ENCODE measurements at regions not wholly inside any gene's neighbourhood (a gene's known extent, or its start where the extent isn't known, plus 50 kb on each side); places are given as distances from the start of the nearest gene placed in this dataset.

DNA sequence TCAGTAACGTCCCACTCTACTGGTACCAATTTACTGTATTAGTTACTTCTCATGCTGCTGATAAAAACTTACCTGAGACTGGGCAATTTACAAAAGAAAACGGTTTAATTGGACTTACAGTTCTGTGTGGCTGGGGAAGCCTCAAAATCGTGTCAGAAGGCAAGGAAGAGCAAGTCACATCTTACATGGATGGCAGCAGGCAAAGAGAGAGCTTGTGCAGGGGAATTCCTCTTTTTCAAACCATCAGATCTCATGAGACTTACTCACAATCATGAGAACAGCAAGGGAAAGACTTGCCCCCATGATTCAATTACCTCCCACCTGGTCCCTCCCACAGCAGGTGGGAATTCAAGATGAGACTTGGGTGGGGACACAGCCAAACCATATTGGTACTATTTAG is 908.2 kb upstream of the NR2F2 start:
- DNase-seq = no peak

DNA sequence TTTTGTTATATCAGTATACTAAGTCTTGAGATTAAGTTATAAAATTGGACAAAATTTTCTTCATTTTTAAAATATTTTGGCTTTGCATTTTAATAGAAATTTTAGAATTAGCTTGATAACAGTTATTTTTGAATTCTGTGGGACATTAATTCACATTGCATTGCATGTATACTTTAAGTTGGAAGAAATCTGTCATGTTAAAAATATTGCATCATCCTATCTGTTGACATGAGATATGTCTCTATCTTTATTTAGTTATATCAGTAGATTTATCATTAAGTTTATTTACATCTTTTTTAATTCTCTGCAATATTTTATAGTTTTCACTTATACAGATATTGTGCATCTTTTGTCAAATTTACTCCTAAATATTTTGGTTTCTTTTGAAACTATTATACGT is 904.6 kb upstream of the NR2F2 start:
- no peak for DNase-seq

DNA sequence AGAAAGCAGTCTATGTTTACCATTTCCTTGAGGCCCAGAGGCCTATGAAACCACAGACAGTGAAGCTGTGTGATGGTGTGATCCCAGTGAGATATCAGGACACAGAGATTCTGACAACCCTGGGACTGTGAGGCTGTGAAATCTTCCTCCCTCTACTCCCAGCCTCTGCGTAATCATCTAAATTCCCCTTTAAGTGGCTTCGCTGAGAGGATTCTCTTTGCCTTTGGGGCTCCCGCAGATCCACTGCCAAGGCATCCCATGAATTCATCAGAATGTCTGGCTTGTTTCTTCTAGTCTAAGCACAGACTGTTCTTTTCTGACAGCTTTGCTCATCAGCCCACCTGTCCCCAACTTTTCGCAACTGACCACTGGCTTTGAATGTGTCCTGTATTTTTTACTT is 901.2 kb upstream of the NR2F2 start:
- DNase-seq = no peak

DNA sequence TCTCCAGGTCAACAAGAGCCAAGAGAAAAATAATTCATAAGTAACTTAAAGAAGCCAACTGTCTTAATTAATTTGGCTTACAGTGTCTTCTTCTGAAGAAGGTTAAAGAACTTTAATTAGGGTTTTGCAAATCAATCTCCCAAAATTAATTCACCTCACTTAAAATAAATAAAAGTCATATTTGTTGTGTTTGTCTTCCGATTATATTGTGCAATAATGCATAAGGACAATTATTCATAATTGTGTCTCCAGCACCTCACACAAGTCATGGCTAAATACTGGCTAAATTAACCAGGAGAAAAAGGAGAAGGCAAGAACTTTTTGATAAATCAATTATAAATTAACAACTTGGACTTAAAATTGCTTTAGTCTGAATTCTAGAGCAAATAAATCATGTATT is 899.0 kb upstream of the NR2F2 start:
- DNase-seq = no peak

DNA sequence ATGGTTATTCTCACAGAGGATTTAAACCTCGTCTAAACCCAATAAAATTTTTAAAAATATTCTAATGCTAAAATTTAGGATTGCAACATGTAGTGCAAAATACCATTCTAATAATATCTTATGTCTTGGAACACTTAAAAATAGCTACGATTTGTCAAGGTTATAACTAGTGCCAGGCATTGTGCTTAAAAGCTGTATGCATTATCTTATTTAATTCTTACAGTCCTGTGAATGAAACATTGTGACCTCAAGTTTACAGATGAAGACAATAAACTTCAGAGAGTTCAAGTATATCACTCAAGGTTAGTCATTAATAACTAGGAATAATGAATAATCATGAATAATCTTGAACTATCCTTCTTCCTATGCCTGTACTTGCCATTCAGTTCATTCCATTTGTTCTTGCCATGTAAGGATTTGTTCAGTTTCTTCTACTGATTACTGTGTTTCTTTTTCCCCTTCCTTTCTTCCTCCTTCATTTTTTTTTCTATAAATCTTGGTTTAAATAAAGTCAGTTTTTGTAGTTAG is 897.6 kb upstream of the NR2F2 start:
- DNase-seq = no peak

DNA sequence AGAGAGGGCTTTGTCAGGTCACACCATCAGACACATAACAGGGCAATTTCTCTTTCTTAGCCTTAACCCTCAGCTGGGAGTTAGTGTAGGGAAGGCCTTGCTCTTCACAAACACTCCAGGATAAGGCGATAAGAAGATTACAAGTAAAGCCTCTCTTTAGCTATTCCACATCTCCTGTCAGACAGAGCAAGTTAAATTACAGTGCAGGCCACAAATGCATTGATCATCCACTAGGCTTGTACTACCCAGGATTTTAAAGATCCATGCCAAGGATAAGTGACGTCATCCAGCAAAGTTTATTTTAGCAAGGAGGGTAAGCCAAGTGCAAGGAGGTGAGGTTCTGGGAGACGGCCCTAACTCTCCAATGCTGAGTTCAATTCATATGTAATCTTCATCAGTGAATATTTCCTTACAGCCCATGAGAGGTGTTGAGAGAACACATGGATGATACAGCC is 890.6 kb upstream of the NR2F2 start:
- DNase-seq = no peak

DNA sequence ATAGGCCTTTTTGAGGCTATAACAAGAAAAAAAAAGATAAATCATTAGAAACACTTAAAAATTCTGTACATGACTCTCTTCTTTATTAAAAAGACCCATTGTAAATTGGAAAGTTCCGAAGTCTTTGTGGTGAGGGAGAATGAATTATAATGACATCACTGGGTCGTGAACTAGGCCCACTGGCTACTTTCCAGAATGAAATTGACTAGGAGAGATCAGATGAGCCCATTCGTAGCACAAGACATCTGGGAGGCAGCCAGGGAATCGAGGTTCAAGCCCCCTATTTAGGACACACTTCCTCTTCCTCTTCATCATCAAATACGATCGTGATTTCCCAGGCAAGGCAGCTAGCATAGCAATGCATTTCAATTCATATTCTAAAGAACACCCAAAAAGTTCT is 889.8 kb upstream of the NR2F2 start:
- DNase-seq = no peak

DNA sequence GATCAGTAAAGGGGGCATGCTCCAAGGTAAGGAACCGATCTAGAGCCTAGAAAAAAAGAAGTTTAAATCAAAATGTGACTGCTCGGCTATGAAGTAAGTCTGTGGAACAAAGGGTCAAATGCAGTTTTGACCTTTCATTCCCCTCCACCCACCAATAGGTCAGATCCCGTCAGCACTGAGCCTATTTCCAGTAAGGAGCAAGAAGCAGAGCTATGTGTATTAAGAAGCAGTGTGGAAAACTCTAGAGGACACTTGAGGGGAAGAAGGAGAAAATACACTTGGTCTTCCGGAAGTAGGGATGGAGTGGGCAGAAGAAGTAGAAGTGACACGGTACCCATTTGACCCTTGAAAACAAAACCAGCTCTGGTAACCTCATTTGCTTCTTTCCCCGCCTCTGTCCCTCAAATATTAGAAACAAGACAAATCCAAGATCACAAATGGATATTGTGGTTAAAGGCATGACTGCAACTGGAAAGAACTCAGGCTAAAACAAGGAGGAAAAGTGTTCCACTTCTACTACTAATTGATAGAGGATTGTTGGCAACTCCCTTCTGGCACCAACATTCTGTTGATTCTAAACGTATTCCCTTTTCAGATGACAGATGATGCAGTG is 888.3 kb upstream of the NR2F2 start:
- DNase-seq = no peak

DNA sequence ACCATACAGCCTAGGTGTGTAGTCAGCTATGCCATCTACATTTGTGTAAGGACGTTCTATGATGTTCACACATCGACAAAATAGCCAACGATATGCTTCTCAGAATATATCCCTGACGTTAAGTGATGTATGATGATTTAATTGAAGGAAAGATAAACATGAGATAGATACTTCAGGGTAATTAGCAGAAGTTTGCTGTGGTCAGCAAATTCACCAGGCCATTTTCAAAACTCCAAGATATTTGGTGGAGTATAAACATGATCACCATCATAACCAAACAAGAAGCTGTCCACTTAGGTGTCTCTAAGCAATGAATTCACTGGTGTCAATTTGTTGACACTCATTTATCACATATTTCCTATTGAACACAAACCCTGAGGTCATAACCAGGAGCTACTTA is 885.6 kb upstream of the NR2F2 start:
- DNase-seq = no peak

DNA sequence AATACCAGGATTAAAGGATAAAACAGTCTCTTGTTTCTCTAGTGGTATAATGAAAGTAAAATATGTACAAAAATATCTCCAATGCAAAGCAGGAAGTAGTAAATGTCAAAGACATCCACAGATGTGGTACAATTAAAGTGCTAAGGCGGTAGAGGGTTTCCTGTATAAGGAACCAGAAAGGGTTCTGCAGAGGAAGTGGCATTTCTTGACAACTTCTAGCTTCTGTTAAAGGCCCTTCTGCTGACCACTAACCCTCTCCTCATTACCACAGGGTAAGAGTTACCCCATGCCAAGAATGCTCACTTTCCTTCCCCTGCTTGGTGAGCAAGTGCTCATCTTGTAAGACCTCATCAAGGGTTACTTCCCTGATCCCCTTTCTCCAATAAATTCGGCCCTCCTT is 883.6 kb upstream of the NR2F2 start:
- DNase-seq = no peak

DNA sequence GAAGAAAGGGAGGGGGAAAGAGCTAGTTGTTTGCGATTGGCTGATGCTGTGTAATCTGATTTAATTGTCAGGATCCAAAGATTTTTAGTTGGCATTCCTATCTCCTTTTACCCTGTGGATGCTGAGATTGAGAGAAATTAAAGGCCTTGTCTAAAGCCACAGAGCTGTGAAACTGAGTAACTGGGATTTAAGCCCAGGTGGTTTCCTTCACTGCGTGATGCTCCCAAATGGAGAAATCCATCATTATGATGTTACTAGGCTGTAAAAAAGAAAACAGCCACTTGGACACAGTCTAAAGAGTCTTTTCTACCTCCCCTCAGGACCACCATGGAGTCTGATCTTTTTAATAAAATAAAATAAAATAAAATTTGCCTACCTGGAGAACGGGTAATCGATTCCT is 883.0 kb upstream of the NR2F2 start:
- DNase-seq = no peak

DNA sequence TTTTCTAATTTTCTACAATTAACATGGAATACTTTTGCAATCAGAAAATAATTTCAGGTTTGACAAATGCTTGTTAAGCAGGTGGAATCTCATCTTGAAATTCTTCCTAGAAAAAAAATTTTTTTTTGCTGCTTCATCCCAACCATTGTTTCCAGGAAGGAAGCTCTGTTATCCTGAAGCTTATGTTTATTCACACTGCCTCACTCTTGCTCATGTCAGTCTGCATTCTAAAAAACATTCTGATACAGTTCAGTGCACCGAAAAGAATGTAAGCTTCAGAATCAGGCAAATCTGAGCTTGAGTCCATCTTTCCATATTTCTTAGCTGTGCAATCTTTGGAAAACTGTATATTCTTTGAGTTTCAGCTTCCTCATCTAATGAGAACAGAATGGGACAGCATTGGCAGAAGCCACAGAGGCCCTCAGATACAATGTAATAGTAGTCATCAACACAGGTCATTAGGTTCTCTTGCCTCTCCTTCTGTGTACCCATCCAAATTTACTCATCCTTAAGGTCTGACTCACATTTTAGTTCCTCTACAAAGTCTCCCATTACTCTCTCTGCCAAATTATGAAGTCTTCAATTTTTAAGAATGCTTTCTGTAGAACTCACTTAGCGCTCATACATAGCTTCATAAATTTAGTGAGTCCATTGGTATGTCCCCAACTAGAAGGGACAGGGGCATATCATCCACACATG is 881.8 kb upstream of the NR2F2 start:
- DNase-seq = no peak

DNA sequence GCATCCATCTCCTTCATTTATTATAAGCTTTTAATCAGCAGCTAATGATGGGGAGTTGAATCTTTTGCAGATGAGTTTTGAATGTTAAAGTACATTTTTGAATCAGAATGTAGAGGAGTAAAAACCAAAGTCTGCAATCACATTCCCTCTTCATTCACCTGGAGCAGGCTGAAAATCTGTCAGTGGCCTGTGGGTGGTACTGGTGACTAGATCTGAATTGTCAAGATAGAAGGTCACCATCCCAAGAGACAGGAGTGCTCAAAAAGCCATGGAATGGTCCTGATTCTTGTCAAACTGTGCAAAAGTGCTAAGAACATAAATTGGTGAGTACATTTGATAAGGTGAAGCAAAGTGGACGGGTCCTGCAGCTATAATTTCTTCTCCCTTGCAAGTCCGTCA is 881.3 kb upstream of the NR2F2 start:
- no peak for DNase-seq

DNA sequence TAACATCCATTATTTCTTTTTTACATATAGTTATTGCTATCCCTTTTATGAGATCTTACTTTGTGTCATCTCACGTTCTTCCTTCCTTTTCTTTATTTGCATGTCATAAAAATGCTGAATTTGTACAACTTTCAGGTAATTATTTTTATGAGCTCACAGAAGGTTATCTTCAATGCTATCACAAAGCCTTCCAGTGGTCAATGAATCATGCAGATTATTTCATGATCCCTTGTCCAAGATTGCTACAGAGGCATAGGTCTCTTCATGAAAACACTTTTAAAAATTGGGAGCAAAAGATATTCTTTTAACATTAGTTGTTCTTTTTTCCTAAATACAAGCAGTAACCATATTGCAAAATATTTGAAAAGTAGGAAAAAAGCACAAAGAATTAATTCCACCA is 880.1 kb upstream of the NR2F2 start:
- DNase-seq = no peak

DNA sequence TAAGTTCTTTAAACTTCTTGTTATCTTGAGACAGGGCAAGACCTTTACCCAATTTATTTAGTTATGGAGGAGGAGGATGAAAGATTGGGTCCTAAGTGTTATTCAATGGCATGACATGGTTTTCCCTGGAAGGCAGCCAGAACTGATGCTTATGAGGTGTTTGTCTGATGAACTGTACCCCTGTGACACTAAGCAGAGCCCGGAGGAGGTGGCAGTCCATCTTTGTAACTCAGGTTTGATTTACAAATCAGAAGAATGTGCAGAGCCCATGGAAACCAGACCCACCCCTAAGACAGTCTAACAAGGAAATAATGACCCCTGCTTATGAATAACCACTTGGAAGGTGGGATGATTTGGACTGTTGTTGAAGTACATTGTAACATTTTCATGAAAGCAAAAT is 878.6 kb upstream of the NR2F2 start:
- no peak for DNase-seq

DNA sequence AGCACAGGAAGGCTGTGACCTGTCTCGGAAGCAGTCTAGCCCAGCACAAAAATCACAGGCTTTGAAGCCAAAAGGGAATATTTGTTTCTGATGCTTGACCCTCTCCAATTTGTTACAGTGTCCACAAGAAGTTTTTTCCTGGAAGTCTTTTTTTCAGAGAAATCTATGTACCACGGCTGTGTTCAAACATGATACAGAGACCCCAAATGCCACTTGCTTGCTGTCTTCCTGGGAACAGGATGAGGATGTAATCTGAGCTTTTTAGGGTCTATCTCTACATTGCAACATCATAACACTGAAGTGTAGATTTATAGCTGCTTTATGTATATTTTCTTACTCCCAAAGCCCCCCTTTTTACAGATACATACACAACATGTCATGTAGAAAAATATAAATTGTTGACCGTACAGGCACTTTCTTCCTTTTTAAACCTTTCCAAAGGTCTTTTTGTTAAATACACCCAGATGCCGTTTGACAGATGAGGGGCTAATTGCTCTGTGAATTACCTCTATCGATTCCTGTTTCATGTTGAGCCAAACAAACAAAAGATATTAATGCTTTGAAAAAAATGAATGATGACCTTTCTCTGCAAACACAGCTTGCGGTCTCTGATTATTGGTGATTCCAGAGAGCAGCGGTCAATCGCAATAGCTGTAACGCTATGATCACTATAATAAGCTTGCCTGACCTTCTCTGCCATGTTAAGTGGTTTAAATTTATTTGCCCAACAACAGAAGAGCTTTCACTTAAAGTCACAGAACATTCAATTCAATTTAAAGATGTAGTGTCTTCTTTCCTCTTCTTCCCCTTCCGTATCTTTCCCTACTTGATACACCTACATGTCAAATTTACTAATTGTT is 875.9 kb upstream of the NR2F2 start:
- DNase-seq = no peak

DNA sequence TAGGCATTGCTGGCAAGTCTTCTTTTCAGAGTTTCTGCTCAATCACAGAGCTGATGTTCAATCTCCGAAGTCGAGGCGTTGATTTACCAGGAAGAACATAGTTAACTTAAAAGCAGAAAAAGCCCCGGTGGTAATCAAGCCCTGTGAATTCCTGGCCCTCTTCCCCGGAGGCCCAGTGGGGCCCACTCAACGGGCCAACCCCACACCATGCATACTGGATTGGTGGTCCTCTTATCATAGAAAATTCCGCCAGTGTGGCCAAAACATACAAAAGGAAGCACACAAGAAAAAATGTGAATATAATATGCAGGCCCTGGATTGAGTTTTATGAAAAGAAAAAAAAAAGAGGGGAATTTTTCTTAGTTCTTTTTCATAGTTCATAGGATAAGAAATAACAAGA is 873.0 kb upstream of the NR2F2 start:
- DNase-seq = no peak

DNA sequence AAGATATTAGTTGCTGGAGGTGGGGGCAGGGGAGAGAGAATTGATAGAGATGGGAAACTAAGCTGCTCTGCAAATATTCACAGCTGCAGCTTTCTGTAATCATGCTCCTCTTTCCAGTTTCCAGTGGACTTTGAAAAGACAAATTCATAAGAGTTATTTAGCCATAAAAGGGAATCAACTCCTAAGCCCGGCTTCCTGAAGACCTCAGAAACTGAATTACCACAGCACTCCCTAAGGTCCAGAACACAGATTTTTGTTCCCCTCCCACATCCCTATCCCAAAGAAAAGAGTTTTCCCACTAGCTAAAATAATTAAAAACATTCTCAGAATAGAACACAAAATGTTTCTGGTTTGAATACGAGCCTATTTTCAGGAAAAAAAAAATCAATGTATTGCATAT is 871.8 kb upstream of the NR2F2 start:
- no peak for DNase-seq

DNA sequence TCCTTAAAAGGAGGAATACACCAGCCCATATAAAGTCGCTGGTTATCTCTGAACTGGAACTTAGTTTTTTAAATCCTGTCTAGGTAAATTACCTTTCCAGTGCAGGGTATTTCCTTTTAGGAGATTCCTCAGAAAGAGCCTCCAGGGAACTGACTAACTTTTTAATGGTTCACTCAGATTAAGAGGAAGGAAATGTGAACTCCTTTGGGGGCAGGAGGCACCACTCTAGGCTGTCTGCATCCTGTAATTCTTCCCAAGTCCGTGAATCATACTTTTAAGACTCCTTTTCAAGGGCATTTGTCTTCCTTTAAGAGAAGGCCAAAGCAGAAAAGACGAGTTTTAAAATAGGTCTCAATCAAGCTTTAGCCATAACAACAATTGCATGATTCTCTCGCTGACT is 871.2 kb upstream of the NR2F2 start:
- no peak for DNase-seq

DNA sequence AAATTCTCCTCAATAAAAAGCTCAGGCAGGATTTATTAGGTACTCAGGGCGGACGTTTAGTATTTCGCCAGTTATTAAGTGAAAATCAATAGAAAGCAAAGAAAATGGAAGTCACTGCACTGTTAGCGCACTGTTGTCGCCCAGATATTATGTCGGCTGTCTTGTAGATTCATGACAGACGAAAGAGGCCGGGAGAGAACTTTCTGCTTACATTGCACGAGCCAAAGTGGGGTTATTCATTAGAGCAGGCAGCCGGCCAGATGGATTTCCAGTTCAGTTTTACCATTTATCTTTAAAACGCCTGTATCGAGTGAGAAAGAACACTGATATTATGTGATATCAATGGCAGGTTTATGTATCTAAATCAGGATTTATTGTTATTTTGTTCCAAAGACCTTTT is 866.0 kb upstream of the NR2F2 start:
- DNase-seq = no peak

DNA sequence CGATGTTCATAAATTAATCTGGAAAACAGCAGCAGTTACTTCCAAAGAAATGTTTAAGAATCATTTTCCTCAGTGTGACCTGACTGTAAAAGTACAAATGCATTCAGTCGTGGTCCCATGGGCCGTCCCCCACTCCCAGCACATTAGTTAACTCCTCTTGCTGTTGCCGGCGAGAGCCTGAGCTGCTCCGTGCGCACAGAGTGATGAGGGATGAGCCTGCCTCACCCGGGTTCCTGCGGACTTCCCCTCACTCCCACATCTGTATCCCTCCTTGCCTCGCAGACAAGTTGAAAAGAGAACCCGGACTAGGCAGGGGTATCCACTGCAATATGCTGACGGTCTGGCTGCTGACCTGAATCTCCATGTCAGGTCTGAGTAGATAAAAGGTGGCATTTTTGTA is 861.7 kb upstream of the NR2F2 start:
- DNase-seq = no peak

DNA sequence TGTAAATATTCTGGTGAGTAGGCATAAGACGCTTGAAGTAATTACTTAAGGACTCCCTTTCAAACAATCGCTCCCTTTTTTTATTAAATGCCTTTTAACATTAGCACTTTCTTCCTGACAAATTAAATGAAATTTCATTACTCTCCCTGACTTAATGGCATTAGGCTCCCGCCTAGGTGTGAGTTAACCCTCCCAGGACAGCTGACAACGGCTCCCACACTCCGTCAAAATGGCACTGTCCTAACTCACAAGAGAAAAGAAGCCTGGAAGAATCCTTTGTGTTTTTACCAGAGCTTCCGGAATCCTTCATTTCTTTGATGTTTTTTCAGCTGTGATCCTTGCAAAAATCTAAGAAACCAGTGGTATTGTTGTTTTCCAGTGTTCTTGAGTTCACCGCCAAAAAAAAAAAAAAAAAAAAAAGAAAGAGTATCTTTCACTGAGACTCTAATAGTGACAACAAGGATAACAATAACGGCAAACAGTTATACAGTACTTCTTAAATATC is 861.0 kb upstream of the NR2F2 start:
- no peak for DNase-seq

DNA sequence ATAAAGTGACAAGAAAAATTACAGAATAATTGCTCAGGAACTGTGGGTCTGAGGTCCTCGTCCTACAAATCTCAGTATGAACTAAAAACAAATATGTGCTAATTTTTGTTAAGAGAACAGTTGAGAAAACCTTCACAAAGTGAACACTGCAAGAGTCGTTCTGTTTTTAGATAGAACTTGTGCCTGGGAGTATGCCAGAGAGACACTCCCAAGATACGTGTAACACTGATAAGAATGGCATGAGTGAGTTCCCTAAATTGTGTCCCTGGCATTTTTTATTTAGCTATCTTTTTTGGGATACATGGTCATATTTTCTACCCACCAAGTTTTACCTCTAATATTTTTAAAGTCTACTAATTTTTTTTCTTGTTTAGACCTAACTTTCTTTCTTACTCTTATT is 860.0 kb upstream of the NR2F2 start:
- no peak for DNase-seq

Data from stimulated activated CD4-positive, alpha-beta T cell treated with anti-CD3 and anti-CD28 coated beads, Interleukin-4, amount 100 ng/mL, for 1 hour (primary cell).